ENCODE measurements at regions not wholly inside any gene's neighbourhood (a gene's known extent, or its start where the extent isn't known, plus 50 kb on each side); places are given as distances from the start of the nearest gene placed in this dataset.
A peak's percentile ranks its signal among the peaks of the same experiment; 100 is the strongest.

DNA sequence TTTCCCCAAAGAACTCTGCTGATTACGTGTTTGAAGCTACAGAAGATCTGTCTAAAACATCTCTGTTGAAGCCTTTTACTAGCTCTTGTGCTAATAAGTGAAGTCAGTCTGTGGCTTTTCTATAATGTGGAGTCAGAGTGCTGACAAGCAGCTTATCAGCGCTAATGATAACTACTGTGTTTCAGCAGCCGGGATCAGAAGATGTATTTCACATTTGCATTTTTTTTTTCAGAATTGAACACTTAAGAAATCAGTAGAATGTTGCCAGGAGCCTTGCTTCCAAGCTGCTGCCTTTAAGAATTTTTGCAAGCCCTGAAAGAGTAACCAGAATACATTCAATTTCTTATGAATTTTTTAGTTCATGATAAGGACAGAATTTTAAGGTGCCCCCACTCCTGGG lies 519.4 kb upstream of the NR5A2 start:
- Histone ChIP-seq H3K4me2 (ENCODE audit: low read length) (peak overlapping the region; percentile 19; the same call in 1 of the 2 replicates), H3K4me1 (ENCODE audit: low read length) (peaks cover 45% of the 10 kb centered on the region), H3K9me3 (ENCODE audit: insufficient read depth, low read length) (no peaks in the 10 kb centered on the region), H3K9ac (ENCODE audit: low read length) (no peak overlapping the region), H3K27me3 (ENCODE audit: low read depth, low read length) (peaks cover 7% of the 10 kb centered on the region; the same call in 1 of the 2 replicates), H2AFZ (ENCODE audit: low read depth, low read length) (0 out of 2 replicates have a peak overlapping the region, but pooled peaks have one; percentile 4), H3K79me2 (ENCODE audit: low read length) (no peaks in the 10 kb centered on the region), H3K27ac (ENCODE audit: low read length) (no peak overlapping the region), H3K36me3 (replicated peaks; ENCODE audit: low read depth, low read length) (no peaks in the 10 kb centered on the region), H4K20me1 (ENCODE audit: insufficient read depth, low read length) (no peaks in the 10 kb centered on the region), H3K4me3 (ENCODE audit: low read length) (no peak overlapping the region)
- TF ChIP-seq, protein P1, sequence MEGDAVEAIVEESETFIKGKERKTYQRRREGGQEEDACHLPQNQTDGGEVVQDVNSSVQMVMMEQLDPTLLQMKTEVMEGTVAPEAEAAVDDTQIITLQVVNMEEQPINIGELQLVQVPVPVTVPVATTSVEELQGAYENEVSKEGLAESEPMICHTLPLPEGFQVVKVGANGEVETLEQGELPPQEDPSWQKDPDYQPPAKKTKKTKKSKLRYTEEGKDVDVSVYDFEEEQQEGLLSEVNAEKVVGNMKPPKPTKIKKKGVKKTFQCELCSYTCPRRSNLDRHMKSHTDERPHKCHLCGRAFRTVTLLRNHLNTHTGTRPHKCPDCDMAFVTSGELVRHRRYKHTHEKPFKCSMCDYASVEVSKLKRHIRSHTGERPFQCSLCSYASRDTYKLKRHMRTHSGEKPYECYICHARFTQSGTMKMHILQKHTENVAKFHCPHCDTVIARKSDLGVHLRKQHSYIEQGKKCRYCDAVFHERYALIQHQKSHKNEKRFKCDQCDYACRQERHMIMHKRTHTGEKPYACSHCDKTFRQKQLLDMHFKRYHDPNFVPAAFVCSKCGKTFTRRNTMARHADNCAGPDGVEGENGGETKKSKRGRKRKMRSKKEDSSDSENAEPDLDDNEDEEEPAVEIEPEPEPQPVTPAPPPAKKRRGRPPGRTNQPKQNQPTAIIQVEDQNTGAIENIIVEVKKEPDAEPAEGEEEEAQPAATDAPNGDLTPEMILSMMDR (IDR thresholded peaks at IDR 0.05; ENCODE audit: low read depth, low read length): no peak
- TF ChIP-seq EZH2phosphoT487 (IDR thresholded peaks at IDR 0.05; ENCODE audit: low read depth): no peak

DNA sequence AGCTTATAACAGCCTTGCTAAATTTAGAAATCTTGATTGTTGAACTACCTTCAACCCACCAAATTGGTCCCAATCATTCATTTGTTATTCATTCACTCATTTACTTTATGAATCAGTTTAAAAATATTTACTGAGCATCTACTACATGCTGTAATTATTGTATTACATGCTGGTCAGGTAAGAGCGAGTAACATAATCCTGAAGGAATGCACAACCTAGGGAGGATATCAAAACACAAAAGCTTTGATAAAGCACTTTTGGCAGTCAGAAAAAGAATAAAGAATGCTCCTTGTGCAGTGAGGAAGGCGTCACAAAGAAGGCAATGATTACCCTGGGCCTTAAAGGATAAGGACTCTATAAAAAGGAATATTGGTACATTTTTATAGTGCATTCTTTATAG lies 518.9 kb upstream of the NR5A2 start:
- Histone ChIP-seq H3K36me3 (replicated peaks; ENCODE audit: low read depth, low read length) (no peaks in the 10 kb centered on the region), H2AFZ (ENCODE audit: low read depth, low read length) (no peak overlapping the region), H4K20me1 (ENCODE audit: insufficient read depth, low read length) (no peaks in the 10 kb centered on the region), H3K4me3 (ENCODE audit: low read length) (no peak overlapping the region), H3K9ac (ENCODE audit: low read length) (no peak overlapping the region), H3K4me2 (ENCODE audit: low read length) (no peak overlapping the region), H3K27ac (ENCODE audit: low read length) (no peak overlapping the region), H3K79me2 (ENCODE audit: low read length) (no peaks in the 10 kb centered on the region), H3K27me3 (ENCODE audit: low read depth, low read length) (peaks cover 7% of the 10 kb centered on the region; the same call in 1 of the 2 replicates), H3K4me1 (ENCODE audit: low read length) (peaks cover 45% of the 10 kb centered on the region), H3K9me3 (ENCODE audit: insufficient read depth, low read length) (no peaks in the 10 kb centered on the region)
- no peak for TF ChIP-seq EZH2phosphoT487 (IDR thresholded peaks at IDR 0.05; ENCODE audit: low read depth)
- TF ChIP-seq, protein P1 (IDR thresholded peaks at IDR 0.05; ENCODE audit: low read depth, low read length): no peak

DNA sequence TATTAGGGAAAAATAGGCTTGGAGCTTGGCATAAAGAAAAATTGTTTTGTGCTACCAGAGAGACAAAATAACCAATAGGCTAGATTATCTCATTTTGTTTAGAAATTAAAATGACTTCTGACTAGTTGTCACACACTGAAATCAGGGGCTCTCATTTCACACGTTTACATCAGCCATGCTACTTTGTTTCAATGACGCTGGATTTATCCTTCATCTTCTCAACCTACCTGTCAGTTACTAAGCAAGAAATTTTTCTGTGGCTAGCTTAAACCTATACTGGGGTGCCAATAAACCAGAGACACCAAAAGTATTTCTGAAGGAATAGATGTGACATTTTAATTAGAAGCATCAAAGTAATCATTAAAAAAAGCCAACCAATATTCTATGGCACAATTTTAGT lies 518.1 kb upstream of the NR5A2 start:
- H3K4me2 ChIP-seq (ENCODE audit: low read length): no peak overlapping the region
- H3K4me3 ChIP-seq (ENCODE audit: low read length): no peak overlapping the region
- H3K79me2 ChIP-seq (ENCODE audit: low read length): no peaks in the 10 kb centered on the region
- TF ChIP-seq EZH2phosphoT487 (IDR thresholded peaks at IDR 0.05; ENCODE audit: low read depth): no peak
- TF ChIP-seq, protein P1 (IDR thresholded peaks at IDR 0.05; ENCODE audit: low read depth, low read length): no peak
- H3K27me3 ChIP-seq (ENCODE audit: low read depth, low read length): peaks cover 7% of the 10 kb centered on the region; the same call in 1 of the 2 replicates
- no peaks in the 10 kb centered on the region for H4K20me1 ChIP-seq (ENCODE audit: insufficient read depth, low read length)
- H3K36me3 ChIP-seq (replicated peaks; ENCODE audit: low read depth, low read length): no peaks in the 10 kb centered on the region
- no peak overlapping the region for H2AFZ ChIP-seq (ENCODE audit: low read depth, low read length)
- no peaks in the 10 kb centered on the region for H3K9me3 ChIP-seq (ENCODE audit: insufficient read depth, low read length)
- peaks cover 45% of the 10 kb centered on the region for H3K4me1 ChIP-seq (ENCODE audit: low read length)
- H3K9ac ChIP-seq (ENCODE audit: low read length): no peak overlapping the region
- no peak overlapping the region for H3K27ac ChIP-seq (ENCODE audit: low read length)

DNA sequence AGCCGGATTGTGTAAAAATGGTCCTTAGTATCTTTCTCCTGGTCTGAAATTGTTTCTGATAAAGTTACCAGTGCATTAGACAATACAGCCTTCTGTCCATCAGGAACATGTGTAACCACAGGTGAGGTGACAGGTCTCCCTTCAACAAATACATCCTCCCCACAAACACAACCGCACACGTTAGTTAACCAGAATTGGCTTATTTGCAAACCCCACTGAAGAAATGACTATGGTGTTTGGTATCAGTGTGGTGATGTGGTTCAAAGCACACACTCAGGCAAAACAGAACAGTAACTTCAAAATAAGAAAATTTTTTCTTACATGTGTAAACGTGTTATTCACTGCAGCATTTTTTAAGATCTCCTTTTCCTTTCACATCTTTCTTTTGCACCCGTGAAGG lies 517.2 kb upstream of the NR5A2 start:
- Histone ChIP-seq H2AFZ (ENCODE audit: low read depth, low read length) (peak overlapping the region; percentile 44; the same call in 1 of the 2 replicates), H3K36me3 (replicated peaks; ENCODE audit: low read depth, low read length) (no peaks in the 10 kb centered on the region), H3K4me3 (ENCODE audit: low read length) (peak overlapping the region; percentile 59), H4K20me1 (ENCODE audit: insufficient read depth, low read length) (no peaks in the 10 kb centered on the region), H3K27me3 (ENCODE audit: low read depth, low read length) (peaks cover 7% of the 10 kb centered on the region; the same call in 1 of the 2 replicates), H3K9ac (ENCODE audit: low read length) (peak overlapping the region; percentile 33; the same call in 1 of the 2 replicates), H3K79me2 (ENCODE audit: low read length) (no peaks in the 10 kb centered on the region), H3K9me3 (ENCODE audit: insufficient read depth, low read length) (no peaks in the 10 kb centered on the region), H3K27ac (ENCODE audit: low read length) (peak overlapping the region; percentile 71), H3K4me1 (ENCODE audit: low read length) (peaks cover 50% of the 10 kb centered on the region), H3K4me2 (ENCODE audit: low read length) (peak overlapping the region; percentile 80)
- no peak for TF ChIP-seq EZH2phosphoT487 (IDR thresholded peaks at IDR 0.05; ENCODE audit: low read depth)
- TF ChIP-seq, protein P1 (IDR thresholded peaks at IDR 0.05; ENCODE audit: low read depth, low read length): no peak

All from OCI-LY3 (cell line).